HG03558 (cell line): ENCODE measurements at regions not wholly inside any gene's neighbourhood (a gene's known extent, or its start where the extent isn't known, plus 50 kb on each side); places are given as distances from the start of the nearest gene placed in this dataset.

Source experiments
- ATAC-seq: cut with Tn5 transposase; IDR thresholded peaks from one replicate; pipeline ENCODE4 v1.9.1; 2021; ENCODE audit warnings: moderate number of reproducible peaks; ENCODE audit not compliant: unreplicated experiment; ENCODE audit errors: extremely low read depth

DNA sequence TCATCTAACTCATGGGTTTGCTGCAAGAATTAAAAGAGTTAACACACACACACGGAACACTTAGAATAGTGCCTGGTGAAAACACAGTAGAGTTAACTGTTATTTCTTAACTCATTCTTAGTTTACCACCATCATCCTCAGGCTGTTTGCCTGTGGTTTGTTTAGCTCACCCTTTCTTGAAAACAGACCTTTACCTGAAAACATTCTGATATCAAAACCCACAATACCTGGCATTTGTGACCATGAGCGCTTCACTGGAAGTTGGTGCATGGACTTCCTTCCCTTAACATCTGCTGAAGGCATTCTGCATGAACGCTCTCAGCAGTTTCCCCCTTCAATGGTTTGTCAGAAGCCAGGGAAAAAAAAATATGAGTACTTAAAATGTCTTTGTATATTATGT, 256.0 kb downstream of the ETS1 start:
- no peak for ATAC-seq

DNA sequence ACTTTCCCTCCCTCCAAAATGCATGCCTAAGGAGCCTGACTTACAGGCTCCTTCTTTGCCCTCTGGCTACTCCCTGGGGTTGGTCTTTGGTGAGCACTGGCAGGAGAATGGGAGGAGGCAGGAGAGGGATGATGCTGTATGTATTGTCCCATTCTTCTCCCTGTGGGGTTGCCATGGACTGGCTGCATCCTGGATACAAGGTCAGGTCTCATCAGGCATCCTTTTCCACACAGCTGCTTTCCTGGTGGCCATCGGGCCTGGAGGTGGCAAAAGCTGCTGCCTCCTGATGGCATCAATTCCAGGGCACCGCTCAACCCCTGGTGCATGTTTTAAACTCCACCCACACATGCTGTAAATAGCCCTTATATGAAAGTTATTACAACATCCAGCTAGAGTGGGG, 257.2 kb downstream of the ETS1 start:
- ATAC-seq, result no peak

GRCh38 chr11:128328955-128329551, 258.3 kb downstream of the ETS1 start:
- ATAC-seq, result no peak

- ATAC-seq, result no peak
These were observed 260.1 kb downstream of the ETS1 start for GRCh38 chr11:128327274-128327673.

GRCh38 chr11:128326791-128327190, 260.6 kb downstream of the ETS1 start:
- ATAC-seq, result no peak

GRCh38 chr11:128324531-128325141, 262.7 kb downstream of the ETS1 start:
- no peak for ATAC-seq

GRCh38 chr11:128324051-128324481, 263.3 kb downstream of the ETS1 start:
- ATAC-seq, result no peak

DNA sequence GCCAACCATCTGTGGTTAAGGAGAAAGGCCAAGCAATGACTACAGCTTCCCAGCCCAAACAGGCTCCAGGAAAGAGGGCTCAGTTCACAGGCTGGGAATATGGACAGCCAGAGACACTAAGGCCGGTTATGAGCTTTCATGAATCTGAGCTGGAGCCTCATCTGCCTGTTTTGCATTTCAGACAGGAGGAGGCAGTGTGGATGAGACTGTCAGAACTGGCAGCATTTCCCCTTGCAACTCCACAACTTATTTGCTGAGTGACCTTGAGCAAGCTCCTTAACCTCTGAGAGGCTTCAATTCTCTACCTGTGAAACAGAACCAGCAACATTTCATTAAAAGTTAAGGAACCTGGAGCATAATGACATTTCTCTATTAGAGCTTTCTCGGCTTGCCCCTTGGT, 264.0 kb downstream of the ETS1 start:
- no peak for ATAC-seq

- peak; percentile 90 for ATAC-seq
These were observed 268.4 kb downstream of the ETS1 start for GRCh38 chr11:128318856-128319474.

DNA sequence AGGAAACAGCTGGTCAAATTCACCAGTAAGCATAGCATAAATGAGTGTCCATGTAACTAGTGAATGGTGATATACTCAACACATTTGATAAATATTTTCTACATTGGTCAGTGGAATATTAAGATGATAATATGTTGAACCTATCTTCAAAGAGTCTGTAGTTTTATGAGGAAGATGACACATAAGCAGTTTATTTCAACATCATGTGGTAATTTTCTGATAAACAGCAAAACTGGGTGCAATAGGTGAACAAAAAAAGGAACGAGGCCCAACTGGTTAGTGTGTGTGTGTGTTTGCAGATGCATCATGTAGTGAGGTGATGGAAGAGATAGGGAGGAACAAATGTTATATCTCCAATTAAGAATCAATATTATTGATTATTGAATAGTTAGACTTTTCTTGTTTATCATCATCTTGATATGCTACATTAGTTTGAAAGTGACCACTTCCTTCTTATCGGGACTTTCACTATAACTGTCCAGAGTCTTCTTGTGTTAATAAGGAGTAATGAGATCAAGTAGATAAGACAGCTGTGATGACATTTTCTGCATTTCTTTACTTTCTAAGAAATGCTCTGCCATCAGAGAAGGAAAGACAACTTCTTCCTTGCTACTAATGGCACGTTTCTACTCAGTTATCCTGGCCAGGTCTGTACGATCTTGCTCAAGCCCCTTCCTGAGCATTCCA, 270.7 kb downstream of the ETS1 start:
- no peak for ATAC-seq

GRCh38 chr11:128315933-128316332, 271.4 kb downstream of the ETS1 start:
- ATAC-seq, result no peak

- no peak for ATAC-seq
These were observed 273.4 kb downstream of the ETS1 start for GRCh38 chr11:128313931-128314330.

- no peak for ATAC-seq
These were observed 275.3 kb downstream of the ETS1 start for GRCh38 chr11:128311742-128312719.

DNA sequence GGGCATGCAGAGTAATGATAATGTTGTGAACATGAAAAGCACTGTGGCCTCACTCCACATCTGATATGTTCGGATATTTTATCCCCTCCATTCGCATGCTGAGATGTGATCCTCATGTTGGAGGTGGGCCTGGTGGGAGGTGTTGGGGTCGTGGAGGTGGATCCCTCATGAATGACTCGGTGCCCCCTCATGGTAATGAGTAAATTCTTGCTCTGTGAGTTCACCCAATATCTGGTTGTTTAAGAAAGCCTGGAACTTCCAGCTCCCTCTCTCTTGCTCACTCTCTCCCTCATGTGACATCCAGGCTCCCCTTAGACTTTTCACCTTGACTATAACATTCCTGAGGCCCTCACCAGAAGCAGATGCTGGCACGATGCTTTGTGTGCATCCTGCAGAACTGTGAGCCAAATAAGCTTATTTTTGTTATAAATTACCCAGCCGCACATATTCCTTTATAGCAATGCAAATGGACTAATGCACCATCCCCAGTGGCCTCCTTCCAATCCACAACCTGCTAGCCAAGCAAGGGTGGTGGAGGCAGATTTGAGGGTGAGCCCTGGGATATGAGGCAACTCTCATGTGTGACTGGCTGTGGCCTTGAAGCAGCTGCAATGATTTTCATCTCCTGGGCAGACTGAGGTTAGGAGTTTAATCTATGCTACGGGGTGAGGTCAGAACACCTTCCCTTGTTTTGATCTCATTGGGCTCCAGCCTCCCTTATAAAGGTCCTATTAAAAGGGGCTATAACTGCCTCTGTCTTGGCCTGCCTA, 276.5 kb downstream of the ETS1 start:
- no peak for ATAC-seq

DNA sequence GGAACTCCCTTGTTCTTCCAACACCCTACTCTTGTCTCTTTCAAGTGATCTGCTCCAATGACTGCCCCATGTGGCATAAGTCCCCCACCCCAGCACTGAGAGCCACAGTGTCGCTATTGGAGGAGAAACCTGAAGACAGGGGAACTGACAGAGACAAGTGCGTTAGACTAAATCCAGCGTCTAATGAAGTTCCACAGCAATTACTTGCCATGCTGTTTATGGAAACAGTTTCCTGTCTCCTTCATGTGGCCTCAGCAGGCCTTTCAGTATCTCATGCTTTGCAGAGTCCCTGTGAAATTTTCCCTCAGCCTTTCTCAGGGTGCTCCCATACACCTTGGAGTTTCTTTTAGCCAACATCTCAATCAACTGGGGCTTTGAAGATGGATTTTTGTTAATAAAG, 277.4 kb downstream of the ETS1 start:
- ATAC-seq, result no peak

GRCh38 chr11:128308794-128309193, 278.6 kb downstream of the ETS1 start:
- no peak for ATAC-seq

GRCh38 chr11:128305588-128305987, 281.8 kb downstream of the ETS1 start:
- no peak for ATAC-seq

GRCh38 chr11:128304666-128305485, 282.5 kb downstream of the ETS1 start:
- no peak for ATAC-seq

GRCh38 chr11:128304116-128304515, 283.2 kb downstream of the ETS1 start:
- no peak for ATAC-seq
